ENCODE measurements at regions not wholly inside any gene's neighbourhood (a gene's known extent, or its start where the extent isn't known, plus 50 kb on each side); places are given as distances from the start of the nearest gene placed in this dataset.
"Not testable (repeated sequence)": the region's sequence is repeated elsewhere in the genome, so short reads cannot be mapped to it uniquely, and the experiment has no call there.

DNA sequence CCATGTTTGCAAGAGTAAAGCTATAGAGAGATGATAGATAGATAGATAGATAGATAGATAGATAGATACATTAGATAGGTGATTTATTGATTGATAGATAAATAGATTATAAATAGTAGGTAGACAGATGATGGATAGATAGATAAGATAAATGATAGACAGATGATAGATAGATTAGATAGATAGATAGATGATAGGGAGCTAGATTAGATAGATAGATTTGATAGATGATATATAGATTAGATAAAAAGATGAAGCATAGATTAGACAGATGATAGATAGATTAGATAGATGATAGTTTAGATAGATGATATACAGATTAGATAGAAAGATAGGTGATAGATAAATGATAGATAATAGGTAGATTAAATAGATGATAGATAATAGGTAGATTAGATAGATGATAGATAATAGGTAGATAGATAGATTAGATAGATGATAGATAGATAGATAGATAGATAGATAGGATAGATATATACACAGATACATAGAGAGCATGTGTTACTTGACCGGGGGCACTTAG, 243.3 kb upstream of the FOXK1 start:
- no peak for DNase-seq

DNA sequence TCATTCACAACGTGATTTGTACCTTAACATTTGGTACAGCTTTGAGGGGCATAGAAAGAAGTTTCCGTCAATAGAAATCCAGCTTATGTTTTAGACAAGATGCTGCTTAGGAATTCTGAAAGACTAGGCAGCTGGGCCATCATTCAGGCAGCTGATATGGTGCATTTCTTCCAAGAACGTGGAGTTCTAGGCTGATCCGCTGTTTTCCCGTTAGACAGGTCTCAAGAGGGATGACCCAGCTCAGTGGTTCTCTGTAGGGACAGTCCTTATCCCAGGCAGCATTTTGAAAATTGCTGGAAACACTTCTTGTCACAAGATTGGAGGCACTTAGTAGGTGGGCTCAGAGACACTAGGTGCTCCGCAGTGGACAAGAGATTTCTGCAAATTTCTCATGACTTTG, 242.7 kb upstream of the FOXK1 start:
- no peak for DNase-seq

DNA sequence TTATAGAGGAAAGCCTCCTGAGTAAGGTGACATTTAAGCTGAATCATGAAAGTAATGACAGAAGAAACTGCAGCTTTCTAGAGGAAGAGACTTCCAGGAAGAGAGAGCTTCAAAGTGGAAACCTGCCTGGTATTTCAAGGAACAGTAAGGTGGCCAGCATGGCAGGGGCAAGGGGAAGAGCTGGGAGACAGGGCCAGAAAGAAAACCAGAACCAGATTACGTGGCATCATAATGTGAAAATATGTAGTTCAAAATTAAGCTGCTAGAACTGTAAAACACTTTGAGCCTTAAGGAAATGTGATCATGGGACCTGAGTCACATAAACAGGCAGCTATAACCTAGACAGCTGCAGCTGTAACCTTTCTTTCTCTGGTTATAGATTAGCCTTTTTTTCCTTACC, 238.0 kb upstream of the FOXK1 start:
- no peak for DNase-seq

DNA sequence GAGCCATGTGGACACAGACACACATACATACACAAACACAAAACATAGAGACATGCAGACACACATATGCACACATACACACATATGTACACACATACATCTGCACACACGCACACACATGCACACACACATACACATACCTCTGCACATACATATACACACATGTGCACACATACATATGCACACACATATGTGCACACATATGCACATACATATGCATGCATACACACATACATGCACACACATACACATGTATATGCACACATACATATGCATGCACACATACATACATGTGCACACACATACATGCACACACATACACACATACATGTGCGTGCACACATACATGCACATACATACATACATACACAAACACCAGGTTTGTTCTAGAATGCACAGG, 236.3 kb upstream of the FOXK1 start:
- DNase-seq, result no peak

DNA sequence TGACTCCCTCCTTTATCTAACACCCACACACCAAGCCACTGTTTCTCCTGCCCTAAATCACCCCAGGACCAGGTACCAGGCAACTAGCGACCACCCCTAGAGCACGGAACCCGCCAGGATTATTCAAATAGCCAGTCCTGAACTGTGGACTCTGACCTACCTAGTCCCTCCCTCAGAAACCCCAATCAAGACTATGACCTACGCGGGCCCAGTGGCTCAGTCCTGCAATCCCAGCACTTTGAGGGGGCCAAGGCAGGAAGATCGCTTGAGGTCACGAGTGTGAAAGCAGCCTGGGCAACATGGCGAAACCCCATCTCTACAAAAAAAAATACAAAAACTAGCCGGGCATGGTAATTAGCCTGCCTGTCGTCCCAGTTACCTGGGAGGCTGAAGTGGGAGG, 232.8 kb upstream of the FOXK1 start:
- DNase-seq, result no peak

DNA sequence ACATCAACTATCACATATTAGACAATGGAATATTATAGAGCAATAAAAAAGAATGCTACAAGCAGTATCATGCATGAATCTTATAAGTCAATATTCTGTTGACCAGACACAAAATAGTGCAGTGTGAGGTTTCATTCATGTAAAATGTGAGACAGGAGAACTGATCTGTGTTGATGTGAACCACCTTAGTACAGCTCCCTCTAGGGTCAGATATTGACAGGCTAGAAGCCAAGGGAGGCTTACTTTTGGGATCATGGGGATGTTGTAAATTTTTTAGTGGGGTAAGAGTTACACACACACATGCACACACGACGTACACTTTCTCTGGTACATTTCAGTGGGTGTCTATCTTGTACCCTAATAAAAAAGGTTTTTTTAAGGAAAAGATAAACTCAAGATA, 231.6 kb upstream of the FOXK1 start:
- no peak for DNase-seq

DNA sequence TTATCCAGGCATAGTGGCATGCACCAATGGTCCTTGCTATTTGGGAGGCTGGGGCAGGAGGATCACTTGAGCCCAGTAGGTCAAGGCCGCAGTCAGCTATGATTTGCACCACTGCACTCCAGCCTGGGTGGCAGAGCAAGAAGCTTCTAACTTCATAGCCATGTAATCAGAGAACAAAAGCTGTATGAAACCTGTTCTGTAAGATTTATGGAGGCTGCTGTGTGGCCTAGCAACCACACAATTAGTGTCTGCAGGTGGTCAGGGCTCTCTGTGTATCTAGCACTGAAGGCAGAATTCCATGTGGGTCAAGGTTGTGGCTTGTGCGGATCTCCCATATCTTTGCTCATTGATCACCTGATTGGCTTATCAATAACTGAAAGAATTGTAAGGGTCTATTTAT, 221.5 kb upstream of the FOXK1 start:
- DNase-seq, result peak; percentile 54

DNA sequence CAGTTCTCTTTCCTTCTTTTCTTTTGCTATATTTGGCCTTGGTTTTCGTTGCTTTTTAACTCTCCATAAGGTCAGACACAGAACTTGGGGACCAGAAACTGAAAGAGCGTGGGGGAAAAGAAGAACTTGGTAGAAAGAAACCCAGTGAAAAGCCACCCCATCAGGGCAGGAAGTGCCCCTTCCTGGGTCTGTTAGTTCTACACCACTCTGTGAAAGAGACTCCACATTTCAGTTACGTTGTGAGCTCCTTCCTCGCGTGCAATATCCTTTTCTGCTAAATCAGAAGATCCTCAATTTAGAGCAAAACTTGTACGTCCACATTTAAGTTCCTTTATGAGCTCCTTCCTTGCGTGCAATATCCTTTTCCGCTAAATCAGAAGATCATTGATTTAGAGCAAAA, 220.6 kb upstream of the FOXK1 start:
- no peak for DNase-seq

DNA sequence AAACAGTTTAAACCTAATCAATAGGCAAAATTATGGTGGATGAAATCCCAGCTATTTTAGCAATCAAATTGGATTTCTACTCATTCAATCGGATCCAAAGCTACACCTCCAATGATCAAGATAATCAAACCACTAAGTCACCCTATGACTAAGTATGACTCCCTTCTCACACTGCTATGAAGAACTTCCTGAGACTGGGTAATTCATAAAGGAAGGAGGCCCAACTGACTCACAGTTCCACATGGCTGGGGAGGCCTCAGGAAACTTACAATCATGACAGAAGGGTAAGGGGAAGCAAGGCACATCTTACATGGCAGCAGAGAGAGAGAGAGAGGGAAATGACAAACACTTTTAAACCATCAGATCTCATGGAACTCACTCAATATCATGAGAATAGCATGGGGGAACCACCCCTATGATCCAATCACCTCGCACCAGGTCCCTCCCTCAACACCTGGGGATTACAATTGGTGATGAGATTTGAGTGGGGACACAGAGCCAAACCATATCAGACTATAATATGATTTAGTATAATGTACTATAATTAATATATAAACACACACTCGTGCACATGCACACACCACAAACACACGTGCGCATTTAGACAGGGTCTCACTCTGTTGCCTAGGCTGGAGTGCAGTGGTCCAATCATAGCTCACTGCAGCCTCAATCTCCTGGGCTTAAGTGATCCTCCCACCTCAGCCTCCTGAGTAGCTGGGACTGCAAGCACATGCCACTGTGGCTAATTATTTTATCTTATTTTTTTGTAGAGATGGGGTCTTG, 213.6 kb upstream of the FOXK1 start:
- no peak for DNase-seq

DNA sequence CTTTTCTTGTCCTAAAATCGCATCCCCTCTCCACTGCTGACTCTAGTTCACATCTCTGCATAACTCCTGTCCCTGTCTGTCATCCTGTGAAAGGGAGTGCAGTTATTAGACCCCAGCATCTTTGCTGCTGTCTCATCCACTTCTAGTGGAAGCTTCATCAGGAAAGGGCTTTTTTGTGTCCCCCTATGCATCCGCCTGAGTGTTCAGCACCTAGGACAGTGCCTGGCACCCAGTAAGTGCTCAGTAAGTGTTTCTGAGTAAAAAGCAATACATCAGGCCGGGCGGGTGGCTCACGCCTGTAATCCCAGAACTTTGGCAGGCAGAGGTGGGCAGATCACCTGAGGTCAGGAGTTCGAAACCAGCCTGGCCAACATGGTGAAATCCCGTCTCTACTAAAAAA, 211.8 kb upstream of the FOXK1 start:
- no peak for DNase-seq

DNA sequence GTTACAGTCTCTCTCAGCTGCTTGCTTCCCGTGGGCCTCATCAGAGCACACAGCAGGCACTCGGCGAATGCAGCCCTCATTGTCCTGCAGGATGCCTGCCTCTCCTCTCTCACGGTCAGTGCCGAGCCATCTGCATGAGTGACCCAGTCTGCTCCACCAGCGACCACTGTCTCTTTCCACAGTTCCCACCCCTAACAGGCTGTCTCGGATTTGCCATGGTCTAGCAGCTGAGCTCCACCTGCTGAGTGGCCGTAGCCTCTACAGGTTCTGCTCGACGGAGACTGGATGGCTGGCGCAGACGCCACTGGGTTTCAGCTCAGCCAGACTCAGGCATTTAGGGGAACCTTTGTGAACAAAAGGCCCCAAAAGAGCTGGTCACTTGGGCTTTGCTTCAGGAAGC, 209.4 kb upstream of the FOXK1 start:
- DNase-seq, result no peak

DNA sequence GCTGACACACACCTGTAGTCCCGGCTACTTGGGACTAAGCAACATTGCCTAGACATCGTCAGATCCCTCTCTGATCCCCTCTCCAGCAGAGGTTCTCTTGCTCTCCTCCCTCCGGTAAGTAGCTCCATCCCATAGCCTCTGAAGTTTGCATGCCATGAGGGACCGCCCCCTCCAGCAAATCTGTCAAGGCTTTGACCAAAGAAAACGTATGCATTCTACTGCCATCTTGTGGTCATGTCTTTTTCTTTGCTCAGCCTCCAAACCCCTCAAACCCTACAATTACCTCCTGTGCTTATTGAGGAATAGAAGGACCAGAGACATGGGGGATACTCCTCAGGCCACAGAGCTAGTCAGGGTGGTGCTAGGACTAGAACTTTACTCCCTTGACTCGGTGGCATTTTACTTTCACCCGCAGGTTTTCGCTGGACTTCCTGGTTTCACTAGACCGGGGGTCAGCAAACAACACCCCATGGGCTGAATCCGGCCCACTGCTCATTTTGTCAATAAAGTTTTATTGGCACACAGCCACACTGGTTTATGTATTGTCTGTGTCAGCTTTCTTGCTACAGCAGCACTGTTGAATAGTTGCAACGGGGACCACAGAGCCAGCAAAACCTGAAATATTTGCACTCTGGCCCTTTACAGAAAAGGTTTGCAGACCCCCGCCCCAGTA, 202.6 kb upstream of the FOXK1 start:
- DNase-seq, result peak; percentile 70

DNA sequence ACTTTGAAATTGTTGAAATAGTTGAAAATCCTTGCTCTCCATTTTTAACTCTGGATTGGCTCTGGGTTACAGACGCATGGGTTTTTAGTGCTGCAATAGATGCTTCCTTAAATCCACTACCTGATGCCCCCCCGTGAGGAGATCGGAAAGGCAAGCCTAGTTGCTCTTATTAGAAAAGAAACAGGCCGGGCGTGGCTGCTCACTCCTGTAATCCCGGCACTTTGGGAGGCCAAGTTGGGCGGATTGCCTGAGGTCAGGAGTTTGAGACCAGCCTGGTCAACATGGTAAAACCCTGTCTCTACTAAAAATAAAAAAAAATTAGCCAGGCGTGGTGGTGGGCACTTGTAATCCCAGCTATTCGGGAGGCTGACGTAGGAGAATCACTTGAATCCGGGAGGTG, 202.0 kb upstream of the FOXK1 start:
- not testable (repeated sequence) for DNase-seq

DNA sequence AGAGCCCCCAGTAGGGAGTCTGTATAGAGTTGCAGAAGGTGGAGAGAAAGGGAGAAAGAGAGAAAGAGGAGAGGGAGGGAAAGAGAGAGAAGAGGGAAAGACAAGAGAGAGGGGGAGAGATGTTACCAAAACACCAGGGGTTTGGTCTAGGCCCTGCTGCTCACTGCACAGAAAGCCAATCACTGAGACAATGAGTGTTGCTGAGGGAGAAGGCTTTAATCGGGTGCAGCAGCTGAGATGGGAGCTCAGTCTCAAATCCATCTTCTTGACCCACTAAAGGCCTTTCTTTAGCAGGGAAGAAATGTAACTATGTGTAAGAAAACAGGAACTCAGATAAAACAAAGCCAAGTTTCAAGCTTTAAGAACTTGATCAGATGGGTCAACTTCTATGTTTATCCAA, 198.2 kb upstream of the FOXK1 start:
- DNase-seq, result no peak

DNA sequence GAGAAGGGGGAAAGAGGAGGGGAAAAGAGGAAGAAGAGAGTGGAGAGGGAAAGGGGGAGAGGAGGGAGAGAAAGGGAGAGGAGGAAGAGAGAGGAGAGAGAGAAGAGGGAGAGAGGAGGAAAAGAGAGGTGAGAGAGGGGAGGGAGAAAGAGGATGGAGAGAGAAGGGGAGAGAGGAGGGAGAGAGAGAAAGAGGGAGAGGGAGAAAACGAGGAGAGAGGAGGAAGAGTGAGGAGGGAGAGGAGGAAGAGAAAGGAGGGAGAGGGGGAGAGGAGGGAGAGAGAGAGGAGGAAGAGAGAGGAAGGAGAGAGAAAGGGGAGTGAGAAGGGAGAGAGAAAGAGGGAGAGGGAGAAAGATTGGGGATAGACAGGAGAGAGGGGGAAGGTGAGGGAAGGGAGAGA, 197.6 kb upstream of the FOXK1 start:
- DNase-seq, result no peak

DNA sequence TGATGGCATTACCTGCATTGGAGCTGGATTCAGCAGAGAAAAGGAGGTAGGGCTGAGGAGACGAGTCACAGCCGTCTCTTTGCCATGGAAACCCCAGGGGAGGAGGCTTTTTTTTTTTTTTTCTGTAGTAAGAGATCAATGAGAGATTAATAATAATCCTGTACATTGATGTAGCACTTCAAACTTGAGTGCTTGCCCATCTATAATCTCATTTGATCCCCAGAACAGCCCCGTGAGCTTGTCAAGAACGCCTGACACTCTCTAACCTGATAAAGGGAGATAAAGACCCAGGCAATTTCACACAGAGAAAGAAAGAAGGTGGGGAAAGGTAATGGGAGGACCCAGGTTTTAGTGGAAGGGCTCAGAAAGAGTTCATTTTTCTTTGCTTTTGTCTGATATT, 195.2 kb upstream of the FOXK1 start:
- DNase-seq, result no peak

DNA sequence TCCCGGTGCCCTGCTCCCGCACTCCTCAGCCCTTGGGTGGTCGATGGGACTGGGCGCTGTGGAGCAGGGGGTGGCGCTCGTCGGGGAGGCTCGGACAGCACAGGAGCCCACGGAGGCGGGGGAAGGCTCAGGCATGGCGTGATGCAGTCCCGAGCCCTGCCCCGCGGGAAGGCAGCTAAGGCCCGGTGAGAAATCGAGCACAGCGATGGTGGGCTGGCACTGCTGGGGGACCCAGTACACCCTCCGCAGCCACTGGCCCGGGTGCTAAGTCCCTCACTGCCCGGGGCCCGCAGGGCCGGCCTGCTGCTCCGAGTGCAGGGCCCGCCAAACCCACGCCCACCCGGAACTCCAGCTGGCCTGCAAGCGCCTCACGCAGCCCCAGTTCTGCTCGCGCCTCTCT, 185.2 kb upstream of the FOXK1 start:
- DNase-seq, result not testable (repeated sequence)

DNA sequence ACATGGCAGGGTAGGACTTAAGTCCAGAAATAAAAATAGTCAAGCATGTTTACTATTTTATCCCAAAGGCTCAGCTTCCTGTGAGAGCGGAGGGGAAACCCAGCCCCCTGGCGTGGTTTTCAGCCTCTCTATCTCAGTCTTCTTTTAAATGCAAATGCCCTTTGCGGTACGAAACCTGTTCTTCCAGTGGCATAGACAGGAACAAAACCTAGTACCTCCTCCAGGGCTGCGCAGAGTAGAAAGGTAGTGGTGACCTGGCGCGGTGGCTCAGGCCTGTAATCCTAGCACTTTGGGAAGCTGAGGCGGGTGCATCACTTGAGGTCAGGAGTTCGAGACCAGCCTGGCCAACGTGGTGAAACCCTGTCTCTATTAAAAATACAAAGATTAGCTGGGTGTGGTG, 181.3 kb upstream of the FOXK1 start:
- no peak for DNase-seq

DNA sequence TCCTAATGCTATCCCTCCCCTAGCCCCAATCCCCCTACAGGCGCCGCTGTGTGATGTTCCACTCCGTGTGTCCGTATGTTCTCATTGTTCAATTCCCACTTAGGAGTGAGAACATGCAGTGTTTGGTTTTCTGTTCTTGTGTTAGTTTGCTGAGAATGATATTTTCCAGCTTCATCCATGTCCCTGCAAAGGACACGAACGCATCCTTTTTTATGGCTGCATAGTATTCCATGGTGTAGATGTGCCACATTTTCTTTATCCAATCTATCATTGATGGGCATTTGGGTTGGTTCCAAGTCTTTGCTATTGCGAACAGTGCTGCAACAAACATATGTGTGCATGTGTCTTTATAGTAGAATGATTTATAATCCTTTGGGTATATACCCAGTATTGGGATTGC, 174.2 kb upstream of the FOXK1 start:
- DNase-seq, result not testable (repeated sequence)

DNA sequence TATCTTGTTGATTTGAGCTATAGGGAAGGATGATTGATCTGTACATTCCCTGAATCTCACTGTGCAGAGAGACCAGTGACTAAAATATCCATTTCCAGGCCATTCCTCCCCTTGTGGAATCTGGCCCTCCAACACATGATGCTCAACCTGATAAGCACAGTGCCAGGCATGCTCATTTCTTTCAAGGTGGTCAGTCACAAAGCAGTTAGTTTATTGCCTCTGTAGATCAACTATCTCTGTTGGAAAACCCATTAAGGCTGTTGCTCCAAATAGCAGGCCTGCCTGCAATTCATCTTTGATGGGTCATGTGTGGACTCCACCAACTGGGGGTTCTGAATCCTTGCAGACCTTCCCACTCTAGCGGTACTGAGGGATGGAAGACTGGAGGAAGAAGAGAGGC, 168.6 kb upstream of the FOXK1 start:
- DNase-seq, result no peak

DNA sequence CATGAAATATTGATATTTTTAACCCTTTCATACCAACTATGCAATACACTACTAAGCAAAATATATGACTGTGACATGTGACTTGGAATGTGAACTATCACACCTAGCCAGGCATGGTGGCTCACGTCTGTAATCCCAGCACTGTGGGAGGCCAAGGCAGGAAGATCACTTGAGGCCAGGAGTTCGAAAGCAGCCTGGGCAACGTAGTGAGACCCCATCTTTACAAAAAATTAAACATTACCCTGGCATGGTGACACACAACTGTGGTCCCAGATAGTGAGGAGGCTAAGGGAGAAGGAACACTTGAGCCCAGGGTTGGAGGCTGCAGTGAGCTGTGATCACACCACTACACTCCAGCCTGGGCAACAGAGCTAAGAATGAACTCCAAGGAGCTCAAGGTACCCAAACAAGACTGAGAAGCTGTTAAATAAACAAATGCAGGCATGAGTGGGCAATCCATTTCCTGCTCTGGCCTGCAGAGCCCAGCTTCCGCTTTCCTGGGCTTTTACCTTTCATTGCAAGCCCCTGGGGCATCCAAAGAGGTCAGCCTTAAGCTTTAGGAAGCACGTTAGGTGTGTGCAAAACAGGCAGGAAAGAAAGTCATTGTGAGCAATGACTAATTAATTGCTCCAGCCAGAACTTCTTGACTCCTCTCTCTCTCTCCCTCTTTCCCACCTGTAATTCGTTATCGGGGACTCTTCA, 162.1 kb upstream of the FOXK1 start:
- DNase-seq, result no peak

DNA sequence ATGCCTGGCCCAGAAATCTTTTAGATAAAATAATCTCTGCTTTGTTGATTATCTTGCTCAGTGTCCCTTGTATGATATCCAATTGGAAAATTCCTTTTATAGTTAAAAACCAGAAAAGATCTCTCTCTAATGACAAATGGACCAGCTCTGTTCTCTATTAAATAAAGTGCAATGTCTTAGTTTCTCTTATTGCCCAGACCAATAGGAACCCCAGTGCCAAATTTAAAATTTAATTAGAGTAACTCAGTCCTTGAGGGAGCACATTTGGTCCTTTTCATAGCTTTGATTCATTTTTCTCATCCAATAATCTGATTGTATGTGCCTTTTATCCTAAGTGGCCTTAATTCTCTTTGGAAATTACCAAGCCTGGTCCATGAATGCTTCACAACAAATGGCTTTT, 158.9 kb upstream of the FOXK1 start:
- DNase-seq, result no peak

DNA sequence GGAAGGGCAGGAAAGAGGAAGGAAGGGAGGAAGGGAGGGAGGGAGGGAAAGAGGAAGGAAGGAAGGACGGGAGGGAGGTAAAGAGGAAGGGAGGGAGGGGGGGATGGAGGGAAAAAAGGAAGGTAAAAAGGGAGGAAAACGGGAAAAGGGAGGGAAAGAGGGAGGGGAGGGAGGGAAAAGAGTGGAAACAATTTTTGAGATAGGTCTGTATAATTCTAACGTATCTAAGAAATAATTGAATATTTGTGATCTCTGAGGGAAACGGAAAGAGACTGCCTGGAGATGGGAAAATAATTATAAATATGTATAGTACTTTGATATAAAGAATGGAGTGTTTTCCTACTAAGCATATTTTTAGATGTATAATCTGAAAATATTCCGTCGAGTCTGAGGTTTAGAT, 158.2 kb upstream of the FOXK1 start:
- no peak for DNase-seq

DNA sequence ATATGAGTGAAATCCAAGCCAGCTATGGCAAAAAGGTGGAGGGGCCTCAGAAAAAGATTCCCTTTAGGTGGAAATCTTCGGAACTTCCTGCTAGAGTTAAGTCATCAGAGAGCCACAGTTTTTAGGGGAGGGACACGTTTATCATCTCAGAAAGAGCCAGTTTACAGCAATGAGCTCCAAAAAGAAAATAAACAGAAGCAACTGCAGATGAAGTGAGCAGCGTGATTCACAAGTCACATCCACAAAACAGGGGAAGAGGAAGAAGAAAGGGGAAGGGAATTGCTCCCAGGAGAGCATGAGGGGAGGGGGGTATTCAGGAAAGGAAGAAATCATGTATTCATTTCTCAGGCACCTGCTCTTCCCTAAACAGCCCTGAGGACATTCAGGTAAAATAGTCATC, 156.2 kb upstream of the FOXK1 start:
- DNase-seq, result no peak

Data from NCI-H510A (cell line).